Duodenal mucosa (tissue), 2 donors: ENCODE measurements at regions not wholly inside any gene's neighbourhood (a gene's known extent, or its start where the extent isn't known, plus 50 kb on each side); places are given as distances from the start of the nearest gene placed in this dataset.

ENCODE experiments used
- H3K27ac ChIP-seq: one replicate; pipeline ENCODE4 v1.7.0; 2013; ENCODE audit warnings: low read depth, low read length
- H3K27me3 ChIP-seq, 2 donors: one replicate each; pipeline ENCODE4 v1.7.0; 2013; ENCODE audit warnings: low read length in 2 of 2, control low read depth in 1 of 2; ENCODE audit not compliant: insufficient read depth in 2 of 2, control insufficient read depth in 1 of 2
- H3K36me3 ChIP-seq, 2 donors: one replicate each; pipeline ENCODE4 v1.7.0; 2013; ENCODE audit warnings: low read length in 2 of 2, control low read depth in 1 of 2; ENCODE audit not compliant: insufficient read depth in 2 of 2, control insufficient read depth in 1 of 2
- H3K4me1 ChIP-seq, 2 donors: one replicate each; pipeline ENCODE4 v1.7.0; 2013; ENCODE audit warnings: low read length in 2 of 2, control low read depth in 1 of 2; ENCODE audit not compliant: insufficient read depth in 2 of 2, control insufficient read depth in 1 of 2
- H3K4me3 ChIP-seq, 2 donors: one replicate each; pipeline ENCODE4 v1.7.0; 2013; ENCODE audit warnings: low read length in 2 of 2, low read depth in 1 of 2
- H3K9ac ChIP-seq, 2 donors: one replicate each; pipeline ENCODE4 v1.7.0; 2013; ENCODE audit warnings: low read length in 2 of 2, low read depth in 1 of 2
- H3K9me3 ChIP-seq, 2 donors: one replicate each; pipeline ENCODE4 v1.7.0; 2013; ENCODE audit warnings: low read length in 2 of 2, control low read depth in 1 of 2; ENCODE audit not compliant: control insufficient read depth in 1 of 2

- Histone ChIP-seq H3K27me3 (no peaks in the 10 kb centered on the region), H3K4me1 (peaks cover 17 to 23% of the 10 kb centered on the region in 2 donors), H3K27ac (no peak overlapping the region), H3K4me3 (no peak overlapping the region), H3K9ac (no peak overlapping the region), H3K9me3 (no peaks in the 10 kb centered on the region), H3K36me3 (no peaks in the 10 kb centered on the region)
These were observed 290.2 kb upstream of the MAP3K1 start for GRCh38 chr5:56525113-56525512.

- H3K27ac ChIP-seq, result no peak overlapping the region
- H3K4me1 ChIP-seq, result peaks cover 17 to 19% of the 10 kb centered on the region in 2 donors
- H3K27me3 ChIP-seq, result no peaks in the 10 kb centered on the region
- no peak overlapping the region for H3K4me3 ChIP-seq
- no peak overlapping the region for H3K9ac ChIP-seq
- H3K9me3 ChIP-seq, result no peaks in the 10 kb centered on the region
- H3K36me3 ChIP-seq, result no peaks in the 10 kb centered on the region
These were observed 290.9 kb upstream of the ANKRD55 start for GRCh38 chr5:56523790-56524575.

GRCh38 chr5:56522960-56523359, 289.8 kb upstream of the ANKRD55 start:
- Histone ChIP-seq H3K4me3 (no peak overlapping the region), H3K9ac (no peak overlapping the region), H3K9me3 (no peaks in the 10 kb centered on the region), H3K27ac (no peak overlapping the region), H3K36me3 (no peaks in the 10 kb centered on the region), H3K4me1 (peaks cover 17 to 19% of the 10 kb centered on the region in 2 donors), H3K27me3 (no peaks in the 10 kb centered on the region)

GRCh38 chr5:56522169-56522568, 289.0 kb upstream of the ANKRD55 start:
- Histone ChIP-seq H3K9ac (no peak overlapping the region), H3K27ac (no peak overlapping the region), H3K9me3 (no peaks in the 10 kb centered on the region), H3K36me3 (no peaks in the 10 kb centered on the region), H3K4me3 (no peak overlapping the region), H3K27me3 (no peaks in the 10 kb centered on the region), H3K4me1 (peaks cover 18 to 25% of the 10 kb centered on the region in 2 donors)

- Histone ChIP-seq H3K4me3 (no peak overlapping the region), H3K9me3 (no peaks in the 10 kb centered on the region), H3K36me3 (no peaks in the 10 kb centered on the region), H3K27ac (no peak overlapping the region), H3K4me1 (peaks cover 19 to 29% of the 10 kb centered on the region in 2 donors), H3K27me3 (no peaks in the 10 kb centered on the region), H3K9ac (no peak overlapping the region)
These were observed 288.0 kb upstream of the ANKRD55 start for GRCh38 chr5:56520986-56521730.

- no peak overlapping the region for H3K4me3 ChIP-seq
- no peaks in the 10 kb centered on the region for H3K36me3 ChIP-seq
- no peaks in the 10 kb centered on the region for H3K9me3 ChIP-seq
- no peak overlapping the region for H3K9ac ChIP-seq
- H3K4me1 ChIP-seq, result peaks cover 17 to 20% of the 10 kb centered on the region in 2 donors
- no peaks in the 10 kb centered on the region for H3K27me3 ChIP-seq
- H3K27ac ChIP-seq, result no peak overlapping the region
These were observed 285.7 kb upstream of the ANKRD55 start for GRCh38 chr5:56518820-56519219.

- Histone ChIP-seq H3K36me3 (no peaks in the 10 kb centered on the region), H3K4me1 (peaks cover 17 to 20% of the 10 kb centered on the region in 2 donors), H3K27me3 (no peaks in the 10 kb centered on the region), H3K9ac (no peak overlapping the region), H3K9me3 (no peaks in the 10 kb centered on the region), H3K27ac (no peak overlapping the region), H3K4me3 (no peak overlapping the region)
These were observed 283.9 kb upstream of the ANKRD55 start for GRCh38 chr5:56517011-56517416.

- peaks cover 17 to 20% of the 10 kb centered on the region in 2 donors for H3K4me1 ChIP-seq
These were observed 283.3 kb upstream of the ANKRD55 start for GRCh38 chr5:56516441-56516840.

GRCh38 chr5:56516035-56516434, 282.9 kb upstream of the ANKRD55 start:
- no peak overlapping the region for H3K9ac ChIP-seq
- no peaks in the 10 kb centered on the region for H3K27me3 ChIP-seq
- no peaks in the 10 kb centered on the region for H3K36me3 ChIP-seq
- peaks cover 17 to 20% of the 10 kb centered on the region in 2 donors for H3K4me1 ChIP-seq
- no peaks in the 10 kb centered on the region for H3K9me3 ChIP-seq
- H3K27ac ChIP-seq, result no peak overlapping the region
- H3K4me3 ChIP-seq, result no peak overlapping the region

More at GRCh38 chr5:56516441-56516840, 283.3 kb upstream of the ANKRD55 start:
- H3K27ac ChIP-seq, result no peak overlapping the region
- no peaks in the 10 kb centered on the region for H3K36me3 ChIP-seq
- H3K27me3 ChIP-seq, result no peaks in the 10 kb centered on the region
- no peak overlapping the region for H3K4me3 ChIP-seq
- no peak overlapping the region for H3K9ac ChIP-seq
- no peaks in the 10 kb centered on the region for H3K9me3 ChIP-seq

- Histone ChIP-seq H3K27me3 (no peaks in the 10 kb centered on the region), H3K4me3 (no peak overlapping the region), H3K9me3 (no peaks in the 10 kb centered on the region), H3K36me3 (no peaks in the 10 kb centered on the region), H3K27ac (no peak overlapping the region), H3K9ac (no peak overlapping the region), H3K4me1 (peaks cover 17 to 20% of the 10 kb centered on the region in 2 donors)
These were observed 281.9 kb upstream of the ANKRD55 start for GRCh38 chr5:56515011-56515410.
